Mucosa of stomach (tissue), 1 donor: ENCODE measurements at regions not wholly inside any gene's neighbourhood (a gene's known extent, or its start where the extent isn't known, plus 50 kb on each side); places are given as distances from the start of the nearest gene placed in this dataset.
A peak's percentile ranks its signal among the peaks of the same experiment; 100 is the strongest.

Experiments used
- H3K27me3 ChIP-seq: one replicate; pipeline ENCODE4 v1.7.0; 2013; ENCODE audit warnings: mild to moderate bottlenecking, low read length; ENCODE audit not compliant: control insufficient read depth, insufficient read depth
- H3K36me3 ChIP-seq: one replicate; pipeline ENCODE4 v1.7.0; 2013; ENCODE audit warnings: low read length; ENCODE audit not compliant: control insufficient read depth, insufficient read depth
- H3K4me1 ChIP-seq: one replicate; pipeline ENCODE4 v1.7.0; 2013; ENCODE audit warnings: mild to moderate bottlenecking, low read length; ENCODE audit not compliant: control insufficient read depth, insufficient read depth
- H3K4me3 ChIP-seq: one replicate; pipeline ENCODE4 v1.7.0; 2013; ENCODE audit warnings: low read length
- H3K9ac ChIP-seq: one replicate; pipeline ENCODE4 v1.7.0; 2013; ENCODE audit warnings: mild to moderate bottlenecking, low read length, moderate library complexity
- H3K9me3 ChIP-seq: one replicate; pipeline ENCODE4 v1.7.0; 2013; ENCODE audit warnings: mild to moderate bottlenecking, low read length, moderate library complexity; ENCODE audit not compliant: control insufficient read depth
- donor health status: Pancreatic carcinoma.

- Histone ChIP-seq H3K27me3 (peaks cover 32% of the 10 kb centered on the region), H3K9ac (no peak overlapping the region), H3K36me3 (no peaks in the 10 kb centered on the region), H3K9me3 (no peaks in the 10 kb centered on the region), H3K4me3 (no peak overlapping the region), H3K4me1 (peaks cover 3% of the 10 kb centered on the region)
These were observed 266.2 kb downstream of the FOXD2 start for GRCh38 chr1:47703981-47704596.

GRCh38 chr1:47705517-47706130 lies 267.8 kb downstream of the FOXD2 start:
- no peaks in the 10 kb centered on the region for H3K36me3 ChIP-seq
- H3K27me3 ChIP-seq: peaks cover 48% of the 10 kb centered on the region
- no peak overlapping the region for H3K9ac ChIP-seq
- H3K4me1 ChIP-seq: peaks cover 17% of the 10 kb centered on the region
- no peak overlapping the region for H3K4me3 ChIP-seq
- H3K9me3 ChIP-seq: no peaks in the 10 kb centered on the region

GRCh38 chr1:47707503-47707902 lies 269.7 kb downstream of the FOXD2 start:
- no peaks in the 10 kb centered on the region for H3K9me3 ChIP-seq
- H3K36me3 ChIP-seq: no peaks in the 10 kb centered on the region
- H3K9ac ChIP-seq: no peak overlapping the region
- peaks cover 22% of the 10 kb centered on the region for H3K4me1 ChIP-seq
- peaks cover 66% of the 10 kb centered on the region for H3K27me3 ChIP-seq
- no peak overlapping the region for H3K4me3 ChIP-seq

- H3K4me3 ChIP-seq: no peak overlapping the region
- H3K9ac ChIP-seq: no peak overlapping the region
- peaks cover 22% of the 10 kb centered on the region for H3K4me1 ChIP-seq
- no peaks in the 10 kb centered on the region for H3K9me3 ChIP-seq
- H3K27me3 ChIP-seq: peaks cover 72% of the 10 kb centered on the region
- no peaks in the 10 kb centered on the region for H3K36me3 ChIP-seq
These were observed 270.2 kb downstream of the FOXD2 start for GRCh38 chr1:47708019-47708535.

GRCh38 chr1:47708658-47709018 lies 270.8 kb downstream of the FOXD2 start:
- no peaks in the 10 kb centered on the region for H3K36me3 ChIP-seq
- no peak overlapping the region for H3K9ac ChIP-seq
- H3K4me3 ChIP-seq: no peak overlapping the region
- H3K4me1 ChIP-seq: peaks cover 22% of the 10 kb centered on the region
- peaks cover 78% of the 10 kb centered on the region for H3K27me3 ChIP-seq
- no peaks in the 10 kb centered on the region for H3K9me3 ChIP-seq

- peaks cover 22% of the 10 kb centered on the region for H3K4me1 ChIP-seq
- no peak overlapping the region for H3K4me3 ChIP-seq
- H3K36me3 ChIP-seq: no peaks in the 10 kb centered on the region
- H3K9ac ChIP-seq: no peak overlapping the region
- peaks cover 84% of the 10 kb centered on the region for H3K27me3 ChIP-seq
- no peaks in the 10 kb centered on the region for H3K9me3 ChIP-seq
These were observed 271.4 kb downstream of the FOXD2 start for GRCh38 chr1:47709019-47709871.

- Histone ChIP-seq H3K36me3 (no peaks in the 10 kb centered on the region), H3K27me3 (peaks cover 90% of the 10 kb centered on the region), H3K9ac (peak overlapping the region; percentile 20), H3K4me3 (no peak overlapping the region), H3K4me1 (peaks cover 22% of the 10 kb centered on the region), H3K9me3 (no peaks in the 10 kb centered on the region)
These were observed 272.0 kb downstream of the FOXD2 start for GRCh38 chr1:47709872-47710231.

- Histone ChIP-seq H3K27me3 (peaks cover 92% of the 10 kb centered on the region), H3K4me3 (no peak overlapping the region), H3K9me3 (no peaks in the 10 kb centered on the region), H3K9ac (peak overlapping the region; percentile 20), H3K4me1 (peaks cover 22% of the 10 kb centered on the region), H3K36me3 (no peaks in the 10 kb centered on the region)
These were observed 272.7 kb downstream of the FOXD2 start for GRCh38 chr1:47710329-47711071.
